Heart right ventricle (tissue), 16 donors: ENCODE measurements at regions not wholly inside any gene's neighbourhood (a gene's known extent, or its start where the extent isn't known, plus 50 kb on each side); places are given as distances from the start of the nearest gene placed in this dataset.
"Not testable (repeated sequence)": the region's sequence is repeated elsewhere in the genome, so short reads cannot be mapped to it uniquely, and the experiment has no call there.

ENCODE experiments used
- ATAC-seq, 8 donors: fragments of 200-7000 bp; cut with Tn5 transposase; one replicate each; pipeline ENCODE4 v1.9.1; 2020; ENCODE audit warnings: mild to moderate bottlenecking in 8 of 8, moderate library complexity in 8 of 8, moderate number of reproducible peaks in 1 of 8
- DNase-seq, 2 donors: peaks; one replicate each; pipeline ENCODE4 v3.0.0-alpha.2; 2020
- H3K27ac ChIP-seq, 10 donors: fragments of 200-600 bp; sonication (generic) in 2 of 10; one replicate each; pipeline versions ENCODE4 v1.5.0 to v1.8.0; 2020 to 2022; ENCODE audit warnings: mild to moderate bottlenecking in 3 of 10
- H3K27me3 ChIP-seq, 7 donors: fragments of 200-600 bp; one replicate each; pipeline ENCODE4 v1.8.0; 2021 to 2022; ENCODE audit warnings: mild to moderate bottlenecking in 2 of 7
- H3K36me3 ChIP-seq, 9 donors: fragments of 200-600 bp; sonication (generic) in 1 of 9; one replicate each; pipeline versions ENCODE4 v1.5.0 to v1.8.0; 2020 to 2022; ENCODE audit warnings: mild to moderate bottlenecking in 2 of 9
- H3K4me1 ChIP-seq, 9 donors: fragments of 200-600 bp; sonication (generic) in 1 of 9; one replicate each; pipeline versions ENCODE4 v1.5.0 to v1.8.0; 2020 to 2022; ENCODE audit warnings: mild to moderate bottlenecking in 4 of 9
- H3K4me3 ChIP-seq, 10 donors: fragments of 200-600 bp; sonication (generic) in 2 of 10; one replicate each; pipeline versions ENCODE4 v1.5.0 to v1.8.0; 2020 to 2022; ENCODE audit warnings: mild to moderate bottlenecking in 7 of 10, moderate library complexity in 2 of 10
- H3K9me3 ChIP-seq, 11 donors: fragments of 200-600 bp in 10 of 11; sonication (generic) in 2 of 11; one replicate each; pipeline versions ENCODE4 v1.5.0 to v1.8.0; 2013 to 2022; ENCODE audit warnings: mild to moderate bottlenecking in 2 of 11, control low read depth in 1 of 11, moderate library complexity in 1 of 11
- CTCF ChIP-seq, 9 donors: fragments of 200-600 bp; sonication (generic) in 2 of 9; IDR thresholded peaks; one replicate each; pipeline versions ENCODE4 v1.5.0 to v1.8.0; 2021 to 2022; ENCODE audit warnings: antibody characterized with exemption in 9 of 9, mild to moderate bottlenecking in 5 of 9, moderate library complexity in 1 of 9
- WGBS, 2 donors: extraction: QIAGEN DNeasy Blood & Tissue Kit; methylation state at CpG; one replicate each; pipeline ENCODE4 v1.1.7; 2013; ENCODE audit warnings: inconsistent platforms in 1 of 2; 5-methylcytosine and 5-hydroxymethylcytosine counted together
- intact Hi-C, 10 donors: fragments of 100-400 bp; cut with DNase I; formaldehyde crosslinking; loops; one replicate each; pipeline versions ENCODE4 v1.11.1 to v1.14.2; 2022
- donor health status: Arrhythmogenic right ventricular cardiomyopathy.
- donor health status: ischemic (EF 13 %, LVEDD 7.1; RV severe dilation, severe dysfunction).
- donor health status: healthy with polysubstance abuse.
- donor health status: DM: no; HTN: yes; CAD: no.
- donor health status: DM: no; HTN: no; CAD: no.
- donor health status: ischemic (EF 25% LVEDD 6.9; RV normal size, moderate dysfunction).
- donor health status: ischemic (EF 25% LVEDD 5.7; RV mildly dilated, moderate dysfunction).
- donor health status: healthy.
- donor health status: DM: yes; HTN: yes; CAD: no.
- donor health status: Ischemic cardiomyopathy.
- donor health status: ischemic (EF 35%, LVEDD 5.7; RV mildly dilated, moderate dysfunction).
- donor health status: nonischemic (EF 11% LVEDD 7.7; RV severe dilation, severe dysfunction).
- donor health status: DM: yes; HTN: yes; CAD: no.
- donor health status: PGD.
- donor health status: ischemic (EF 29% LVEDD 5.4; RV normal size, mild dysfunction).
- donor health status: nonischemic (EF 23%, LVEDD 6.1; RV moderate dilation, normal function).

DNA sequence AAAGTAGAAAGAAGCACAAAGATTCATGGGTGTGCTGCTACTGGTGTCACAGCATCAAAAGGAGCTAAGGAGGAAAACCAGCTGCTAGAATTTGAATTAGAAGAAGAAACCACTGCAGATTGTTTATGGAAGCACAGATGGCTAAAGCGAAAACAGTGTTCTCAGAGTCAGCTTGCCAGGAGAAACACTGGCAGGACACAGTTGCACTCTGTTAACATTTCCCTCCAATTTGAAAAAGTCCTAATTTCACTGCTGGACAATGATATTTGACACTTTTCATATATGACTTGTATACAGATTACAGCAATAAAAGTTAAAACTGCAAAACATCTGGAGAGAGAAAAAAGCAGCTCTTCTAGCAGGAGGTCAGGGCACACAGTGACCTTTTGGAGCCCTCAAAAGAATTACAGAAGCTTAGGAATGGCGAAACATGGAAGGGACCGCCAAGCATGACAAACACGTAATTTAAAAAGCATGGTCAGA lies 314.5 kb downstream of the COL12A1 start:
- WGBS, 2 donors, result 63 to 69% methylated on average over 4 of the region's 4 CpGs
- no peak for TF ChIP-seq CTCF (IDR thresholded peaks at IDR 0.05)
- DNase-seq (peak in 1 of 2 donors; percentile 8), ATAC-seq (peak in 7 of 8 donors; percentile 58 to 91 (median 89))
- H3K9me3 ChIP-seq, result peaks cover 0 to 12% (median 0%) of the 10 kb centered on the region in 11 donors
- no peaks in the 10 kb centered on the region for H3K27me3 ChIP-seq
- peak overlapping the region in 3 of 10 donors; percentile 21 to 41 (median 37) for H3K27ac ChIP-seq
- no peak overlapping the region for H3K4me3 ChIP-seq
- peaks cover 0 to 8% (median 0%) of the 10 kb centered on the region in 9 donors for H3K4me1 ChIP-seq
- intact Hi-C loops, result loop anchor here in 1 of 10 donors (10.0 kb wide), 1 partner anchor 313 kb away; the partner anchor contains the start of gene COL12A1
- no peaks in the 10 kb centered on the region for H3K36me3 ChIP-seq

- ATAC-seq (no peak), DNase-seq (no peak)
- intact Hi-C loops, result loop anchor here in 1 of 10 donors (10.0 kb wide), 1 partner anchor 315 kb away; the partner anchor contains the start of gene COL12A1
- H3K36me3 ChIP-seq, result no peaks in the 10 kb centered on the region
- H3K27ac ChIP-seq, result no peak overlapping the region
- H3K4me1 ChIP-seq, result peaks cover 0 to 8% (median 0%) of the 10 kb centered on the region in 9 donors
- no peaks in the 10 kb centered on the region for H3K27me3 ChIP-seq
- peaks cover 0 to 6% (median 0%) of the 10 kb centered on the region in 11 donors for H3K9me3 ChIP-seq
- TF ChIP-seq CTCF (IDR thresholded peaks at IDR 0.05), result no peak
- H3K4me3 ChIP-seq, result no peak overlapping the region
Observed at GRCh38 chr6:74889635-74890034, 316.2 kb downstream of the COL12A1 start.

DNA sequence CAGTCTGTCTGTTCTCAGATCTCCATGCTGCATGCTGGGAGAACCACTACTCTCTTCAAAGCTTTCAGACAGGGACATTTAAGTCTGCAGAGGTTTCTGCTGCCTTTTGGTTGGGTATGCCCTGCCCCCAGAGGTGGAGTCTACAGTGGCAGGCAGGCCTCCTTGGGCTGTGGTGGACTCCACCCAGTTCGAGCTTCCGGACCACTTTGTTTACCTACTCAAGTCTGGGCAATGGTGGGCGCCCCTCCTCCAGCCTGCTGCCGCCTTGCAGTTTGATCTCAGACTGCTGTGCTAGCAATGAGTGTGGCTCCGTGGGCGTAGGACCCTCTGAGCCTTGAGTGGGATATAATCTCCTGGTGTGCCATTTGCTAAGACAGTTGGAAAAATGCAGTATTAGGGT lies 317.1 kb downstream of the COL12A1 start:
- H3K36me3 ChIP-seq, H3K4me1 ChIP-seq, H3K4me3 ChIP-seq, ATAC-seq, DNase-seq, H3K27ac ChIP-seq, intact Hi-C loops, H3K27me3 ChIP-seq, H3K9me3 ChIP-seq: not testable (repeated sequence)
- WGBS, 2 donors, result 84 to 89% methylated on average over 6 of the region's 6 CpGs

GRCh38 chr6:74879976-74880375 lies 325.9 kb downstream of the COL12A1 start:
- intact Hi-C loops, result no loop called here
- H3K36me3 ChIP-seq, result no peaks in the 10 kb centered on the region
- no peaks in the 10 kb centered on the region for H3K4me1 ChIP-seq
- TF ChIP-seq CTCF (IDR thresholded peaks at IDR 0.05), result no peak
- ATAC-seq (no peak), DNase-seq (no peak)
- 79 to 90% methylated on average over 2 of the region's 2 CpGs for WGBS, 2 donors
- H3K27me3 ChIP-seq, result no peaks in the 10 kb centered on the region
- no peak overlapping the region for H3K4me3 ChIP-seq
- no peak overlapping the region for H3K27ac ChIP-seq
- peaks cover 0 to 6% (median 0%) of the 10 kb centered on the region in 11 donors for H3K9me3 ChIP-seq

DNA sequence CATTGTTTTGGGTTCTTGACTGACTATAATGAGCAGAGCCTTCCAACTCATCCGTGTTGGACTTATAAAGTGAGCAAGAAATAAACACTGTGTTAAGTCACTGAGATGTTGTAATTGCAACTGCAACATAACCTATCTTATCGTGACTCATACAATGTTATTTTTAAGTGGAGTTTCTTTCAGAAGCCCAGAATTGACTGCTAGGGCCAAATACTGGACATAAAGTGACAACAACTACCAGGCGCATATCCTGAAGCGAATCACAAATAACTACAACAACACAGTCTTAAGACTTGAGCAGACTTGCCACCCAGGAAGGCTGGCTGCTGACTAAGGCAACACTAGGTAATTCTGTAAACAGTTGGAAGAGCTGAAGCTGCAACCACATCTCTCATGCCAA lies 326.6 kb downstream of the COL12A1 start:
- Histone ChIP-seq H3K27ac (peak overlapping the region in 1 of 10 donors; percentile 30), H3K36me3 (no peaks in the 10 kb centered on the region), H3K4me1 (no peaks in the 10 kb centered on the region), H3K4me3 (no peak overlapping the region), H3K27me3 (no peaks in the 10 kb centered on the region), H3K9me3 (peaks cover 0 to 2% (median 0%) of the 10 kb centered on the region in 11 donors)
- intact Hi-C loops, result no loop called here
- ATAC-seq, result peak in 4 of 8 donors; percentile 25 to 79 (median 40)
- DNase-seq, result no peak
- TF ChIP-seq CTCF (IDR thresholded peaks at IDR 0.05), result no peak
- WGBS, 2 donors, result 75 to 79% methylated on average over 4 of the region's 4 CpGs
